ENCODE measurements at regions not wholly inside any gene's neighbourhood (a gene's known extent, or its start where the extent isn't known, plus 50 kb on each side); places are given as distances from the start of the nearest gene placed in this dataset.

DNA sequence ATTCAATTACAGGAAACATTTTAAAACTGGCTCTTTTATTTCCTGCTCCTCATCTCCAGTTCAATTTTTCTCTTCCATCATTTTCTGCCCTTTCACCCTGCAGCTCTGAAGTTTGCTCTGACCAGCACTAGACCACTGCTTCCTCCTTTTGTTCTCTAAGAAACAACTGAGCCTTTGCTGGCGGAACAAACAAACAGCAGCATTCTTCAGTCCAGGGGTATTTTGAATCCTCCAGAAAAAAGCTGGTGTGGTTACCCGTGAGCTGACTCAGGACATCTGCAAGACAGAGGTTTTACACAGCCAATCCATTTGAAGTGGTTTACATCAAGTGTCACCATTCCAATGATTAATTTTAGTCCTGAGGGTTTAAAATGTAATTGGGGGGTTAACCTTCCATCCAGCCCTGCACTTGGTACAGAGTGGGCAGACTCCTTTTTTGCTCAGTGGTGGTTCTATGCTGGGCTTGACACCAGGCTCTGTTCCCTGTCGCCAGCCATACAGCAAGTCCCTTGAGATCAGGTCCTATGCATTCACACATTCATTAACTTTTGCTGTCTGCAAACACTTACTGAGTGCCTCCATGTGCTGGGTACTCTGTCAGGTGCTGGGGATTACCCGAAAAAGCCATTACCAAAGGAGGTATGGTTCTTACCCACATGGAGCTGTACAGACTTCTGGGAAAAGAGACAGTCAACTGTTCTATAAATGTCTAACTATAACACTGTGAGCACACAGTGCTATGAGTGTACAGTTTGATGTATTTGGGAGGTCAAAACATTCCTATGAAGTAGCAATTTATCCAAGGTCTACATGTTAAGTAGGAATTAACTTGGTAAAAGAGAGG, 909.4 kb upstream of the GYPC start:
- no peak for TF ChIP-seq EZH2 (IDR thresholded peaks at IDR 0.05; ENCODE audit: borderline replicate concordance, insufficient read depth, low read depth, low read length, poor library complexity, severe bottlenecking)
- no peak for TF ChIP-seq CTCF (IDR thresholded peaks at IDR 0.05)
